Stimulated activated CD4-positive, alpha-beta T cell treated with anti-CD3 and anti-CD28 coated beads, Interleukin-2, amount 100 ng/mL, for 24 hours (primary cell): ENCODE measurements at regions not wholly inside any gene's neighbourhood (a gene's known extent, or its start where the extent isn't known, plus 50 kb on each side); places are given as distances from the start of the nearest gene placed in this dataset.

Experiments used
- DNase-seq, 2 donors: peaks; one replicate each; pipeline ENCODE4 v3.0.0-alpha.2; 2020

GRCh38 chr5:173785866-173786265, 102.3 kb upstream of the CPEB4 start:
- no peak for DNase-seq

DNA sequence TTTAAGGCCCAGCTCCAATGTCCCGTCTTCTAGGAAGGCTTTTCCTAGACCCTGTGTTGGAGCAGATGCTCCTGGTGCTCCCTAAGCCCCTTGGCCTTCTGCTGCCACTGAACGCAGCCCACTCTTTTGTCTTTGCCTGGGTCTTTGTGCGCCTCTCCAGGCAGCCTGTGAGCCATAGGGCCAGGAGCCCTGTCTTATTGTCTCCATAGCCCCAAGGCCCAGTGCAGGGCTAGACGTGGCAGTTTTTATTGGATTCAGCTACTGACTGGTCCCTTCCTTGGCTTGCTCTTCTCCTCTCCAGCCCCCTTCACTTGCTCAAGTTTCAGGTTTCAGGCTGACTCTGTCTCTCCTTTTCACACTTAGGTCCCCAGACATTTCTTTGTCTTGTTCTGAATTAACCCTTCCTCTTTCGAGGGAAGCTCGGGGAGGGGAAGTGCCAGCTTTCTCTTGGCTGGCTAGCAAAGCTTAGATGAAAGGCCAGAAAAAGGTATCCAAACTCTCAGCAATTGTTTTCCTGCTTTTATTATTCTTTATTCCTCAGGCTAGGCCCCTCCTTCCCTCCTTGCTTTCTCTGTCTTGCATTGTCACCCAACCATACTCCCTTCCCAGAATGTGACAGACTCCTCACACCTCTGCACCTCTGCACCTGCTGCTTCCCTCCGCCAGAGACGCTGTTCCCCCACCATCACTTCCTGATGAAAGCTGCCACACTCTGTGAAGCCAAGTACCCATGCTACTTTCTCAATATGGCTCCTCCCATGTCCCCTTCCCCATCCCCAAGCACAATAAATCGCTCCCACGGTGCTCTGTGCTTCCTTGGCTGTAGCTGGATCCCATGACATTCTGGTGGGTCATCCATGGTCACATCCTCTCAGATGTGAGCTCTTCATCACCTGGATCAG, 101.6 kb upstream of the CPEB4 start:
- no peak for DNase-seq

- DNase-seq: peak in 1 of 2 donors; percentile 19
Measured at GRCh38 chr5:173789031-173789920, 98.9 kb upstream of the CPEB4 start.

DNA sequence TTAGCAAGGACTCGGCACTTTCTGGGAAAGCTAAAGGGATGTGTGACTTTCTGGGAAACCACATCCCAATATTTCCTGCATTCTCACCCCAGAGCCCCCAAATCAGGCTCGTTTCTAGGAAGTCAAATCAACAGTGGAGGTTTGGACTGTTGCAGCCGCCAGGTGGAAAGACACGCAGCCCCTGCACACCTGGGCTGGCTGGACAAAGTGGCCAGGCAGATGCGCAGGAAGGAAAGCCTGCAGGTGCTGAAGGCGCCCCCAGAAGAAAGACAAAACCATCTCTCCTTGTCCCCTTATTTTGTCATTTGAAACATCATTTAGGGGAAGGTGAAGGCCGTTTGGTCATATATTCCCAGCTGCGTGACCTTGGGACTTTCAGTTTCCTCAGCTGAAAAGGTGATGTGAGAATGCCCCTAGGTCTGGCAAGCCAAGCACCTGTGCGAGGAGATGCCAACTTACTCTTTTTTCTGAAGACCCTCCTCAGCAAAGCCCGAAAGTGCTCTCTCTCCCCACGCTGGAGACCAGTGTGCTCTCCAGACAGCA, 97.9 kb upstream of the CPEB4 start:
- DNase-seq: no peak

- DNase-seq: no peak
Measured at GRCh38 chr5:173790836-173791546, 97.2 kb upstream of the CPEB4 start.

DNA sequence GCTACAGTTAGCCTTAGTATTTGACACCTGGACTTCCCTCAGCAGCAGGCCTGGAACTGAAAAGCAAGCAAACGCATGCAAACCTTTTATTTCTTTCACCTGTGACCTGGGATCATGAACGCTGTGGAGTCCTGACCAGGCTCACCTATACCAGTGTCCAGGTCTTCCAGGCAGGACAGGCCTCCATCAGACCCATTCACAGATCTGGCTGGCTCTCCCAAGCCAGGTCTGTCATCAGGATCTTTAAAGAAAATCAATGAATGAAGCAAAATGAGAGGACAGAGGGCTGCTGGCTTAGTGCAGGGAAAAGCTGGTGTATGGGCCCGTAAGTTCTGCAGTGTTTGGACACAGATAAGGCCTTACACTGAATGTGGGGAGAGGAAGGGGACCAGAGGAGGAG, 96.3 kb upstream of the CPEB4 start:
- DNase-seq: no peak

GRCh38 chr5:173792781-173793547, 95.2 kb upstream of the CPEB4 start:
- no peak for DNase-seq

DNA sequence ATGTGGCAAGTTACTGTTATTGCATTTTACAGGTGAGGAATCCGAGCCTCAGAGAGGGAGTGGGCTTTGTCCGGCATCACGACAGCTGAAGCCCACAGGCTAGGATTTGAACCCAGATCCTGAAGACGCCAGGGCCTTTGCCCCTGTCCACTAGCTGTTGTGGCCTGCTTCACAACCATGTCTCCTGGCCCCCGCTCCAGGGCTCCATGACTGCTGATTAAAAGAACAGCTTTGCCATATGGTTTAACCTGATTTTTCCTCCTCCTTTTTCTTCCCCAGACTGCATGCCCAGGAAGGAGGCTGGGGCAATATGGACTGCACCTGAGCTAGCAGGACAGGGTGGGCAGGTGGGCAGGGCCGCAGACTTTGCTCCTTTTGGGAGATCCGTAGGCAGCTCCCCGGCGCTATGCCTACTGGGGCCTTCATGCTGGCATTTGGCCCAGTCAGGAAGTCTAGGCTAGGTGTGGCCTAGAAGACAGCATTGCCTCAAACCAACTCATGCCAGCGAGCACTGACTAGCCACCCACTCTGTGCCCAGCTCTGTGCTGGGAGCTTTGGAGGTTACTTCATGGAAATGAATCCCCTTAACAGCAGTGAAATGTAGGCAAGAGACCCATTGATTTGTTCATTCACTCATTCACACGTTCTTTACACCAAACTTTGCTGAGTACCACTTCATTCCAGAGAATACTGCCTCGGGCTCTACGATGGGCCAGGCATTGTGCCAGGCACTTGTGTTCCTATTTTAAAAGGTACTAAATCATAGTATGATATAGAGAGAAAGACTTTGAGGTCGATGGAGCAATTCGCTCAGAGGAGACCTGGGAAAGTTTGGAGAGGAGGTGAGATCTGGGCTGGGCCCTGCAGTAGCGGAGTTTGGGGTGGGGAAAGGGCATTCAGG, 94.3 kb upstream of the CPEB4 start:
- no peak for DNase-seq

- DNase-seq: no peak
Measured at GRCh38 chr5:173794901-173795416, 93.2 kb upstream of the CPEB4 start.

DNA sequence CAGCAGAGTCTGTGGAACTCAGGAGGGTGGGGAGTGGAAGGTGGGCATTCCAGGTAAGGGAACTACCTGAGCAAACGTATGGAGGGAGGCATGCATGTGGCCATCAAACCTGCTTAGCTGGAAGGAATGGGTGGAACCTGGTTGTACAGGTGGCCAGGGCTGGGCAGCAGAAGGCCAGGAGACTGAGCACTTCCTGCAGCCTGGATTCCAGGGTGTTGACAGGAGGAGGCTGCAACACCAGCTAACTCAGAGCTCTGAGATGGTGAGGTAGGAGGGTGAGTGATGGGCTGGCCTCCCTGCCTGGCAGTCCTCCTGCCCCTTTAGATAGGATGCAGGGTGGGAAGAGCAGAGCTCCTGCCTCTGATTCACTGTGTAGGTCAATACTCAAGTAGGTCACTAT, 92.5 kb upstream of the CPEB4 start:
- no peak for DNase-seq

GRCh38 chr5:173796721-173797495, 91.2 kb upstream of the CPEB4 start:
- DNase-seq: no peak

DNA sequence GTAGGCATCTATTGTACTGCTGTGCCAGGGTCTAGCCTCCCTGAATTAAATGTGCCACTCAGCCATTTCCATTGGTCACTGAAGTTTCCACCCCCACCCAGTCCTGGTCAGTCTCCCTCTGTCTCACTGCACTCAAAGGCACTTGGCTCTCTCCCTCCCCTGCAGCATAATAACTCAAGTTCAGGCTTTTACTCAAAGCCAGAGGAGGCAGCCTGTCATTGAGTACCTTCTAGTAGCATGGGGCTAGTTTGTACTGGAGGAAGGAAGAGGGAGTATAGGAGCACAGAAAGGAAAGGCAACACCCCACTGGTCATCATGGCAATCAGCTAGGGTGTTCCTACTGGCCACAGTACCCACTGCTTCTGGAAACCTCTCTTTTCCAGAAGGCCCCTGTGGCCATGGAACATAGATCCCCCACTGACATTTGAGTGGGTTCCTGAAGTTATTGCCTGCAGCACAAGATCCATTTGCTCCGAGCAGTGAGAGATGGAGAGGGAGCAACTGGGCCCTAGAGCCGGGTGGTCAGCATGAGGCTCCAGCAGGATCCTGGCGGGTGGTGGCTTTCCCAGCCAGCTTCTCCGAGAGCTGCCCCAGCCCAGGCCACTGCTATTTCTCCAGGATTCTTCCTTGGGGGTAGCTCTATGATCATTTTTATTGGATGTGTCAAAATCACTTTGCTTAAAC, 89.9 kb upstream of the CPEB4 start:
- DNase-seq: no peak

GRCh38 chr5:173800340-173800739, 87.8 kb upstream of the CPEB4 start:
- no peak for DNase-seq

GRCh38 chr5:173801006-173801405, 87.1 kb upstream of the CPEB4 start:
- no peak for DNase-seq

GRCh38 chr5:173802670-173803165, 85.4 kb upstream of the CPEB4 start:
- no peak for DNase-seq

- no peak for DNase-seq
Measured at GRCh38 chr5:173804579-173804978, 83.6 kb upstream of the CPEB4 start.

- DNase-seq: no peak
Measured at GRCh38 chr5:173806270-173807035, 81.7 kb upstream of the CPEB4 start.

DNA sequence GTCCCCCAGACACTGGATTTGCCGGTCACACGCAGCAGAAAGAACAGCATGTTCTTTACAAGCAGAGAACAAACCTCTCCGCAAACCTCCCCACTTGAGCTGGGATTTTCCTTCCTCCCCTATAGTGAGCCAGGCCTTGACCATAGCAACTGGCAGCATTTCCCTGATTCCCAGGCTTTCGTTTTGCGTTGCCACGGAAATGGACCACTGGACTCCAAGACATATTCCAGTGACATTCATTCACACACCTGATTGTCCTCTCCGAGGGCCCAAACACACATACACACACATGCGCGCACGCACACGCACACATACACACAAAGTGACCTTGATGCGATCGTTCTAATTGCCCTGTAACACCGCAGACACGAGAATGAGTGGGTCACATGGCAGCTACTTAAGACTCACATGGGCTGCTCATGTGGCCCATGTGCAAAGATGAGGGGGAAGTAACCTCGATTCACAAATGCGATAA, 80.9 kb upstream of the CPEB4 start:
- DNase-seq: no peak
